C4-2B (cell line): ENCODE measurements at regions not wholly inside any gene's neighbourhood (a gene's known extent, or its start where the extent isn't known, plus 50 kb on each side); places are given as distances from the start of the nearest gene placed in this dataset.

Source experiments
- H3K27ac ChIP-seq: fragments of 450-650 bp; 2 replicates; pipeline ENCODE4 v1.5.1; 2017
- CTCF ChIP-seq: fragments of 450-650 bp; conservative IDR thresholded peaks from 2 replicates; pipeline ENCODE4 v1.5.1; 2017; ENCODE audit warnings: mild to moderate bottlenecking
- ZFX ChIP-seq: fragments of 450-650 bp; IDR thresholded peaks from 2 replicates; pipeline ENCODE4 v1.6.1; 2017

GRCh38 chr1:216851073-216851472 lies 127.8 kb upstream of the ESRRG start:
- no peak overlapping the region for H3K27ac ChIP-seq
- no peak for TF ChIP-seq CTCF
- TF ChIP-seq ZFX, result no peak

- TF ChIP-seq ZFX (no peak), CTCF (no peak)
Measured at GRCh38 chr1:216849146-216849545, 125.9 kb upstream of the ESRRG start.

GRCh38 chr1:216847397-216848036 lies 124.3 kb upstream of the ESRRG start:
- TF ChIP-seq ZFX (no peak), CTCF (no peak)
- no peak overlapping the region for H3K27ac ChIP-seq

More at GRCh38 chr1:216849146-216849545, 125.9 kb upstream of the ESRRG start:
- H3K27ac ChIP-seq, result no peak overlapping the region

GRCh38 chr1:216846339-216846738 lies 123.1 kb upstream of the ESRRG start:
- TF ChIP-seq ZFX (no peak), CTCF (no peak)
- H3K27ac ChIP-seq, result no peak overlapping the region

- H3K27ac ChIP-seq, result no peak overlapping the region
- TF ChIP-seq ZFX (no peak), CTCF (no peak)
Measured at GRCh38 chr1:216843409-216843808, 120.2 kb upstream of the ESRRG start.

- TF ChIP-seq CTCF (no peak), ZFX (no peak)
- H3K27ac ChIP-seq, result no peak overlapping the region
Measured at GRCh38 chr1:216841165-216841564, 117.9 kb upstream of the ESRRG start.

GRCh38 chr1:216836316-216836715 lies 113.1 kb upstream of the ESRRG start:
- no peak overlapping the region for H3K27ac ChIP-seq
- TF ChIP-seq CTCF (no peak), ZFX (no peak)
